IMR-90 (cell line): ENCODE measurements at regions not wholly inside any gene's neighbourhood (a gene's known extent, or its start where the extent isn't known, plus 50 kb on each side); places are given as distances from the start of the nearest gene placed in this dataset.

ENCODE experiments used
- CTCF ChIP-seq: conservative IDR thresholded peaks from 2 replicates; pipeline ENCODE4 v1.5.1; 2012; ENCODE audit warnings: mild to moderate bottlenecking, low read depth, low read length, improper control_type of control experiment
- FOS ChIP-seq: fragments of 150-350 bp; IDR thresholded peaks from 2 replicates; pipeline ENCODE4 v1.6.1; 2016; ENCODE audit warnings: low read depth, low read length
- MAFK ChIP-seq: IDR thresholded peaks from 2 replicates; pipeline ENCODE4 v1.6.1; 2012; ENCODE audit warnings: low read depth, low read length, improper control_type of control experiment
- RFX5 ChIP-seq: IDR thresholded peaks from 2 replicates; pipeline ENCODE4 v1.8.0; 2012; ENCODE audit warnings: low read depth, mild to moderate bottlenecking, low read length, moderate library complexity

GRCh38 chr6:71745525-71745924 lies 140.8 kb upstream of the RIMS1 start:
- TF ChIP-seq CTCF (no peak), RFX5 (no peak), FOS (no peak), MAFK (no peak)
